HG02885 (cell line): ENCODE measurements at regions not wholly inside any gene's neighbourhood (a gene's known extent, or its start where the extent isn't known, plus 50 kb on each side); places are given as distances from the start of the nearest gene placed in this dataset.
A peak's percentile ranks its signal among the peaks of the same experiment; 100 is the strongest.

Experiments
- ATAC-seq: cut with Tn5 transposase; IDR thresholded peaks from one replicate; pipeline ENCODE4 v1.9.1; 2021; ENCODE audit warnings: mild to moderate bottlenecking; ENCODE audit not compliant: unreplicated experiment, poor library complexity

GRCh38 chr12:45665941-45666340, 63.6 kb upstream of the ARID2 start:
- ATAC-seq, result no peak

GRCh38 chr12:45666396-45666795, 63.1 kb upstream of the ARID2 start:
- ATAC-seq, result no peak

- no peak for ATAC-seq
Measured at GRCh38 chr12:45666816-45667215, 62.7 kb upstream of the ARID2 start.

- no peak for ATAC-seq
Measured at GRCh38 chr12:45667761-45668160, 61.7 kb upstream of the ARID2 start.

- ATAC-seq, result peak; percentile 15
Measured at GRCh38 chr12:45668641-45669040, 60.9 kb upstream of the ARID2 start.

- peak; percentile 79 for ATAC-seq
Measured at GRCh38 chr12:45669093-45669492, 60.4 kb upstream of the ARID2 start.

GRCh38 chr12:45669792-45670191, 59.7 kb upstream of the ARID2 start:
- no peak for ATAC-seq

GRCh38 chr12:45670346-45671065, 59.0 kb upstream of the ARID2 start:
- ATAC-seq, result peak; percentile 54

- ATAC-seq, result no peak
Measured at GRCh38 chr12:45671254-45671653, 58.3 kb upstream of the ARID2 start.

- ATAC-seq, result no peak
Measured at GRCh38 chr12:45674181-45674977, 55.1 kb upstream of the ARID2 start.

GRCh38 chr12:45675534-45675933, 54.0 kb upstream of the ARID2 start:
- no peak for ATAC-seq
